MM.1S (cell line): ENCODE measurements at regions not wholly inside any gene's neighbourhood (a gene's known extent, or its start where the extent isn't known, plus 50 kb on each side); places are given as distances from the start of the nearest gene placed in this dataset.

Source experiments
- DNase-seq: peaks from one replicate; pipeline ENCODE4 v3.0.0-alpha.2; 2015
- H2AFZ ChIP-seq: fragments of 300-600 bp; sonication (generic); 2 replicates; pipeline ENCODE4 v1.6.0; 2016; ENCODE audit warnings: antibody characterized with exemption, low read length
- H3F3A ChIP-seq: fragments of 300-600 bp; sonication (generic); 2 replicates; pipeline ENCODE4 v1.6.1; 2016; ENCODE audit warnings: mild to moderate bottlenecking, antibody characterized with exemption, low read length, moderate library complexity, mixed read lengths; ENCODE audit not compliant: insufficient read depth
- H3K27ac ChIP-seq: fragments of 300-600 bp; sonication (generic); 2 replicates; pipeline ENCODE4 v1.5.1; 2016; ENCODE audit warnings: mild to moderate bottlenecking, low read length
- H3K27me3 ChIP-seq: fragments of 300-600 bp; sonication (generic); replicated peaks from 2 replicates; pipeline ENCODE4 v1.6.0; 2016; ENCODE audit warnings: low read length; ENCODE audit not compliant: insufficient read depth
- H3K36me3 ChIP-seq: fragments of 300-600 bp; sonication (generic); replicated peaks from 2 replicates; pipeline ENCODE4 v1.6.1; 2016; ENCODE audit warnings: mild to moderate bottlenecking, low read length, mixed read lengths; ENCODE audit not compliant: insufficient read depth
- H3K4me1 ChIP-seq: fragments of 300-600 bp; sonication (generic); 2 replicates; pipeline ENCODE4 v1.6.1; 2016; ENCODE audit warnings: low read length, mixed read lengths
- H3K4me2 ChIP-seq: fragments of 300-600 bp; sonication (generic); 2 replicates; pipeline ENCODE4 v1.6.0; 2016; ENCODE audit warnings: low read depth, low read length
- H3K4me3 ChIP-seq: fragments of 300-600 bp; sonication (generic); 2 replicates; pipeline ENCODE4 v1.5.1; 2016; ENCODE audit warnings: low read length, mixed read lengths
- H3K79me2 ChIP-seq: fragments of 300-600 bp; sonication (generic); 2 replicates; pipeline ENCODE4 v1.6.1; 2016; ENCODE audit warnings: mixed run types, low read length, mixed read lengths
- H3K9ac ChIP-seq: fragments of 300-600 bp; sonication (generic); 2 replicates; pipeline ENCODE4 v1.6.1; 2016; ENCODE audit warnings: low read length, mixed read lengths
- H3K9me2 ChIP-seq: fragments of 300-600 bp; sonication (generic); replicated peaks from 2 replicates; pipeline ENCODE4 v1.6.1; 2016; ENCODE audit warnings: mild to moderate bottlenecking, low read length, mixed read lengths; ENCODE audit not compliant: insufficient read depth
- H3K9me3 ChIP-seq: fragments of 300-600 bp; sonication (generic); replicated peaks from 2 replicates; pipeline ENCODE4 v1.6.1; 2016; ENCODE audit warnings: mild to moderate bottlenecking, low read length, mixed read lengths; ENCODE audit not compliant: insufficient read depth
- H4K20me1 ChIP-seq: fragments of 300-600 bp; sonication (generic); 2 replicates; pipeline ENCODE4 v1.6.1; 2016; ENCODE audit warnings: mild to moderate bottlenecking, low read length, moderate library complexity, mixed read lengths; ENCODE audit not compliant: insufficient read depth
- CTCF ChIP-seq: fragments of 300-600 bp; sonication (generic); IDR thresholded peaks from 2 replicates; pipeline ENCODE4 v1.5.1; 2016; ENCODE audit warnings: antibody characterized with exemption, low read length, mixed read lengths
- EZH2 ChIP-seq: fragments of 300-600 bp; sonication (generic); optimal IDR thresholded peaks from 2 replicates; pipeline ENCODE3; 2017; ENCODE audit warnings: low read depth, mild to moderate bottlenecking, antibody characterized with exemption, low read length, mixed read lengths
- EZH2phosphoT487 ChIP-seq: fragments of 300-600 bp; sonication (generic); IDR thresholded peaks from 2 replicates; pipeline ENCODE4 v1.6.1; 2018; ENCODE audit warnings: antibody characterized with exemption, low read length

- Histone ChIP-seq H3K4me3 (no peak overlapping the region), H3K9me3 (no peaks in the 10 kb centered on the region), H3F3A (no peaks in the 10 kb centered on the region), H2AFZ (no peak overlapping the region), H3K27ac (no peak overlapping the region), H3K4me2 (no peak overlapping the region), H3K36me3 (no peaks in the 10 kb centered on the region), H3K79me2 (no peaks in the 10 kb centered on the region), H3K9me2 (no peaks in the 10 kb centered on the region), H4K20me1 (no peaks in the 10 kb centered on the region), H3K4me1 (peaks cover 6% of the 10 kb centered on the region), H3K9ac (no peak overlapping the region), H3K27me3 (no peaks in the 10 kb centered on the region)
- TF ChIP-seq EZH2phosphoT487 (no peak), EZH2 (no peak), CTCF (no peak)
- no peak for DNase-seq
Observed at GRCh38 chr3:70766301-70766700, 453.9 kb upstream of the MDFIC2 start.

- Histone ChIP-seq H3K4me3 (no peak overlapping the region), H4K20me1 (no peaks in the 10 kb centered on the region), H3F3A (no peaks in the 10 kb centered on the region), H3K9ac (no peak overlapping the region), H2AFZ (no peak overlapping the region), H3K27me3 (no peaks in the 10 kb centered on the region), H3K9me3 (no peaks in the 10 kb centered on the region), H3K27ac (no peak overlapping the region), H3K36me3 (no peaks in the 10 kb centered on the region), H3K4me2 (no peak overlapping the region), H3K79me2 (no peaks in the 10 kb centered on the region), H3K4me1 (no peaks in the 10 kb centered on the region), H3K9me2 (no peaks in the 10 kb centered on the region)
- no peak for DNase-seq
- TF ChIP-seq EZH2 = no peak
- no peak for TF ChIP-seq EZH2phosphoT487
- TF ChIP-seq CTCF = no peak
Observed at GRCh38 chr3:70763894-70764293, 451.5 kb upstream of the MDFIC2 start.

- Histone ChIP-seq H4K20me1 (no peaks in the 10 kb centered on the region), H3K9me3 (no peaks in the 10 kb centered on the region), H3K4me1 (no peaks in the 10 kb centered on the region), H3K79me2 (no peaks in the 10 kb centered on the region), H3K27me3 (no peaks in the 10 kb centered on the region), H3K4me3 (no peak overlapping the region), H2AFZ (no peak overlapping the region), H3K36me3 (no peaks in the 10 kb centered on the region), H3K27ac (no peak overlapping the region), H3K9me2 (no peaks in the 10 kb centered on the region), H3K9ac (no peak overlapping the region), H3K4me2 (no peak overlapping the region), H3F3A (no peaks in the 10 kb centered on the region)
- TF ChIP-seq EZH2 = no peak
- DNase-seq = no peak
Observed at GRCh38 chr3:70757658-70758057, 445.2 kb upstream of the MDFIC2 start.

- no peak for TF ChIP-seq CTCF
- TF ChIP-seq EZH2phosphoT487 = no peak
- TF ChIP-seq EZH2 = no peak
- no peaks in the 10 kb centered on the region for H3K9me3 ChIP-seq
- no peaks in the 10 kb centered on the region for H3K79me2 ChIP-seq
- no peak overlapping the region for H3K4me2 ChIP-seq
- H3K9ac ChIP-seq = no peak overlapping the region
- H4K20me1 ChIP-seq = no peaks in the 10 kb centered on the region
- DNase-seq = no peak
- H3K4me1 ChIP-seq = no peaks in the 10 kb centered on the region
- no peak overlapping the region for H3K4me3 ChIP-seq
- H3K9me2 ChIP-seq = no peaks in the 10 kb centered on the region
- H3K27me3 ChIP-seq = no peaks in the 10 kb centered on the region
- H3K36me3 ChIP-seq = no peaks in the 10 kb centered on the region
- H2AFZ ChIP-seq = no peak overlapping the region
- no peaks in the 10 kb centered on the region for H3F3A ChIP-seq
- H3K27ac ChIP-seq = no peak overlapping the region
Observed at GRCh38 chr3:70755526-70755925, 443.1 kb upstream of the MDFIC2 start.
